HG02970 (cell line): ENCODE measurements at regions not wholly inside any gene's neighbourhood (a gene's known extent, or its start where the extent isn't known, plus 50 kb on each side); places are given as distances from the start of the nearest gene placed in this dataset.

Source experiments
- ATAC-seq: cut with Tn5 transposase; IDR thresholded peaks from one replicate; pipeline ENCODE4 v1.9.1; 2021; ENCODE audit warnings: mild to moderate bottlenecking, moderate library complexity, moderate number of reproducible peaks; ENCODE audit not compliant: unreplicated experiment, low FRiP score

GRCh38 chr5:56369361-56369811, 136.3 kb upstream of the ANKRD55 start:
- no peak for ATAC-seq

- no peak for ATAC-seq
Measured at GRCh38 chr5:56367748-56368147, 134.6 kb upstream of the ANKRD55 start.

- no peak for ATAC-seq
Measured at GRCh38 chr5:56366986-56367385, 133.9 kb upstream of the ANKRD55 start.

GRCh38 chr5:56361398-56361797, 128.3 kb upstream of the ANKRD55 start:
- no peak for ATAC-seq

GRCh38 chr5:56360816-56361215, 127.7 kb upstream of the ANKRD55 start:
- ATAC-seq = no peak

GRCh38 chr5:56359809-56360685, 126.9 kb upstream of the ANKRD55 start:
- ATAC-seq = no peak

GRCh38 chr5:56358703-56359681, 125.9 kb upstream of the ANKRD55 start:
- ATAC-seq = no peak

- ATAC-seq = no peak
Measured at GRCh38 chr5:56358046-56358445, 124.9 kb upstream of the ANKRD55 start.

GRCh38 chr5:56357426-56357825, 124.3 kb upstream of the ANKRD55 start:
- no peak for ATAC-seq

- ATAC-seq = no peak
Measured at GRCh38 chr5:56356836-56357160, 123.7 kb upstream of the ANKRD55 start.

- ATAC-seq = no peak
Measured at GRCh38 chr5:56356121-56356835, 123.1 kb upstream of the ANKRD55 start.

GRCh38 chr5:56354836-56355235, 121.7 kb upstream of the ANKRD55 start:
- no peak for ATAC-seq

GRCh38 chr5:56352808-56353590, 119.9 kb upstream of the ANKRD55 start:
- ATAC-seq = no peak

GRCh38 chr5:56350597-56351170, 117.6 kb upstream of the ANKRD55 start:
- no peak for ATAC-seq

GRCh38 chr5:56350011-56350596, 117.0 kb upstream of the ANKRD55 start:
- ATAC-seq = no peak

- no peak for ATAC-seq
Measured at GRCh38 chr5:56349461-56349860, 116.3 kb upstream of the ANKRD55 start.

GRCh38 chr5:56346741-56347535, 113.8 kb upstream of the ANKRD55 start:
- no peak for ATAC-seq

- no peak for ATAC-seq
Measured at GRCh38 chr5:56346044-56346710, 113.0 kb upstream of the ANKRD55 start.
